ENCODE measurements at regions not wholly inside any gene's neighbourhood (a gene's known extent, or its start where the extent isn't known, plus 50 kb on each side); places are given as distances from the start of the nearest gene placed in this dataset.
"Not testable (repeated sequence)": the region's sequence is repeated elsewhere in the genome, so short reads cannot be mapped to it uniquely, and the experiment has no call there.

DNA sequence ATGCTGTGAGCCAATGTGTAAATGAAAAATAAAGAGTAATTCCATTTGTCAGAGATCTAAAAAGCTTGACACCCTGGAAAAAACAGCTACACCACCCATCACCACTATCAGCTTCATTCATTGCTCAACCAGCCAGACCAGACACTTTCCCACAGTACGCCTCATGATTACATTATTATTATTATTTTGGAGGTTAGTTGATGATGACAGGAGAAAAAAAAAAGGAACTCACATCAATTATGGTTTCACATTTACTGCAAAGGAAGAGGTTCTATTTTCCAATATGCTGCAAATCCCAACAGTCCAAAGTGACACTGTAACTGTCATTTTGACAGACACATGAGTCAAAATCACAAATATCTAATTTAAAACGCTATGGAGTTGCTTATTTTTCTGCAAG is 134.7 kb upstream of the TSC22D2 start:
- intact Hi-C loops (cut with DNase I), result no loop called here
- no peak for TF ChIP-seq CTCF (IDR thresholded peaks at IDR 0.05)
- no peaks in the 10 kb centered on the region for H3K27me3 ChIP-seq
- ATAC-seq (no peak), DNase-seq (no peak)
- no peak overlapping the region for H3K4me3 ChIP-seq
- no peaks in the 10 kb centered on the region for H3K4me1 ChIP-seq
- H3K36me3 ChIP-seq, result no peaks in the 10 kb centered on the region
- no peaks in the 10 kb centered on the region for H3K9me3 ChIP-seq
- no peak overlapping the region for H3K27ac ChIP-seq

GRCh38 chr3:150271591-150271960 is 136.5 kb upstream of the TSC22D2 start:
- DNase-seq (no peak), ATAC-seq (no peak)
- TF ChIP-seq CTCF (IDR thresholded peaks at IDR 0.05), result no peak
- no peaks in the 10 kb centered on the region for H3K4me1 ChIP-seq
- no peak overlapping the region for H3K4me3 ChIP-seq
- H3K9me3 ChIP-seq, result no peaks in the 10 kb centered on the region
- no peaks in the 10 kb centered on the region for H3K27me3 ChIP-seq
- intact Hi-C loops (cut with DNase I), result no loop called here
- H3K27ac ChIP-seq, result no peak overlapping the region
- no peaks in the 10 kb centered on the region for H3K36me3 ChIP-seq

DNA sequence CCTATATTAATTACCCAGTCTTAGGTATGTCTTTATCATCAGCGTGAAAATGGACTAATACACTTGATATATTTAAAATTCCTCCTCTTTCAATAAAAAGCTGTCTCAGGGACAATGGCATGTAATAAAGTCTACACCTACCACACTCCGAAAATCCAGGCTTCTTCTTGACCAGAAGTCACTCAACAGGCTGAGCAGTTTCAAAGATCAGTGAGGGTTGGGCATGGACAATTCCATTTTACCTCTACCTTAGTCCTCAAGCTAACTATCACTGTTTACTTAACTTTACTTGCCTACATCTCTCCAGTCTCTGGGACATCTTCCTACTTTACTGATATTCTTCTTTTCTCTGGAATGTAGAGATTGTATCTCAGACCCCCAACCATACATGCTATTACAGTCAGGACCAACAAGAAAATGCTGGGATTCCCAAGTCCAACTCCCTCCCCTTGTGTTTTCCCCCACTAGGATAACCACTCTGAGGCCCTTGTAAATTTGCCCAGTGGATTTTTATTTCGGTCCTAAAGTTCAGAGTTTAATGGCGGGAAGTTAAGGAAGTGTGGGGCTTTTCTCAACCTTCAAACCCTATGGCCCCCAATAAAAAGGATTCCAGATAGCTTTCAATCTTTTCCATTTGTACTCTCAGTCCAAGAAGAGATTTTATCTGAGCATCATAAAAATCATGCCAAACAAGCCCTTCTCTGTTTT is 137.1 kb upstream of the TSC22D2 start:
- no peak for ATAC-seq
- no peak for TF ChIP-seq CTCF (IDR thresholded peaks at IDR 0.05)
- no peaks in the 10 kb centered on the region for H3K27me3 ChIP-seq

DNA sequence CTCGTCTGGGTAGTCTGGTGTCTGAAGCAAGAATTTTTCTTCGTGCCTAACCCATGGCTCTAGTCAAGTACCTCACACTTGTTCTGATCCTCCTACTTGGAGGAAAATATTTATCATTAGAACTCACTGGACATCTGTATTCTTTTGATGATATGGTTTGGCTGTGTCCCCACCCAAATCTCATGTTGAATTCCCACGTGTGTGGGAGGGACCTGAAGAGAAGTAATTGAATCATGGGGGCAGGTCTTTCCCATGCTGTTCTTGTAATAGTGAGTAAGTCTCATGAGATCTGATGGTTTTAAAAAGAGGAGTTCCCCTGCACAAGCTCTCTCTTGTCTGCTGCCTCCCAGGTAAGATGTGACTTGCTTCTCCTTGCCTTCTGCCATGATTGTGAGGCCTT is 137.7 kb upstream of the TSC22D2 start:
- H3K27me3 ChIP-seq; DNase-seq; H3K36me3 ChIP-seq; intact Hi-C loops (cut with DNase I); H3K9me3 ChIP-seq; H3K4me1 ChIP-seq; ATAC-seq; H3K4me3 ChIP-seq; H3K27ac ChIP-seq: not testable (repeated sequence)

More for the DNA sequence above, 137.1 kb upstream of the TSC22D2 start:
- H3K27ac ChIP-seq, result no peak overlapping the region
- DNase-seq, result no peak
- H3K4me3 ChIP-seq, result no peak overlapping the region
- no peaks in the 10 kb centered on the region for H3K36me3 ChIP-seq
- no peaks in the 10 kb centered on the region for H3K4me1 ChIP-seq
- H3K9me3 ChIP-seq, result no peaks in the 10 kb centered on the region
- intact Hi-C loops (cut with DNase I), result no loop called here

DNA sequence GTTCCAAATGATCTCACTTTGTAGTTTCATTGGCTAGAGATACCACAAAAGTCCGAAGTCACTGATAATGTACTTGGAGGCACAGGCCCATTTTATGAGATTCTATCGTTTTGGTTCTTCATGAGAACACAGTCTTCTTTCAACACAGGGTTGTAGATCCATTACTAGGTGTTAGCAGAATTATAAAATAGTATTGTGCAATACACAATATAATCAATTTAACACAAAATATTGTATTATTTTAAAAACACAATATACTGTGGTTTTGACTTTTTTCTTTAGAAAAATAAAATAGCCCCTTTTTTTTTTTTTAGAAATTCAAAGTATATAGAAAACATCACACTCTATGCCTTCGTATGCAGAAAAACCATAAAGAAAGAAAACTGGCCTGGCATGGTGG is 138.6 kb upstream of the TSC22D2 start:
- no peak for ATAC-seq
- Histone ChIP-seq H3K27me3 (no peaks in the 10 kb centered on the region), H3K4me3 (no peak overlapping the region), H3K27ac (no peak overlapping the region), H3K36me3 (no peaks in the 10 kb centered on the region), H3K4me1 (no peaks in the 10 kb centered on the region), H3K9me3 (no peaks in the 10 kb centered on the region)
- no peak for DNase-seq
- intact Hi-C loops (cut with DNase I), result no loop called here
- no peak for TF ChIP-seq CTCF (IDR thresholded peaks at IDR 0.05)

DNA sequence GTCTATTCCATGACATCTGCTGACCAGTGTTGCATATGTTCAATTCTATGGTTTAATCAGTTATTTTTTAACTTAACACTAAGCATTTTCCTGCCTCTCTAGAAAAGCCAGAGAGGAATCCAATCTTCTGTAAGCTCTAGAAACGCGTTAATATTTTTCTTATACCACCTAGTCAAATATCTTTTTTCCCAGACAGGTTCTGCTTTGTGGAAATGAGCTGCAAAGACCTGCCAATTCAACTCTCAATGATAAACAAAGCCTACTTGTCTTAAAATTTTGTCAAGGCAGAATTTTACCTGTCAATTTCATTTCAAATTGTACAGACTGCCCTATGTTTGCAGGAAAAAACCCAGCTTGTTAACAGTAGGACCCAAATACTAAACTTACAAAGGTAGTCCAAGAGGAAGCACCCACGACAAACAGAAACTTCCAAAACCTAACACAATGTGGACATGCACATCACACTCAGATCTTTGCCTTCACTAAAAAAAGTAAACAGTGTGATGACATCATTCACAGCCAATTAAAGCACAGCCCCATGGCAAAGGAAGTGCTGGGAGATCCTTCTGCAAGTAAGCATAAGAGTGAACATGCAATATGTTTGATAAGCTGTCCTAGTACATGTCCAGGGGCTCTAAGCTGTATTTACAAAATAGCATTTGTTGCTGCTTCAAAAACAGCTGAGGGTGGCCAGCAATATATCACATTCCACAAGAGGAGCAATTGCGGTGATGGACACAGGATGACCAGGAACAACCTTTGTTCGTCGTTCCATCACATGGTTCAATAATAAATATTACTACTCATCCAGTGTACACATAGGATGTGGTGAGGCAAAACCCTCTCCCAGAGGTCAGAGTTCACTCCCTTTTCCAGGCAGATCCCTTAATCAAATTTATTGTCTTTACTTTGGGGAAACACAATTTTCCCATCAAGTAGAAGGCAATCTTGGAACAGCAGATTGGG is 139.4 kb upstream of the TSC22D2 start:
- no peak for DNase-seq
- Histone ChIP-seq H3K27me3 (no peaks in the 10 kb centered on the region), H3K4me3 (no peak overlapping the region), H3K27ac (no peak overlapping the region), H3K9me3 (no peaks in the 10 kb centered on the region), H3K36me3 (no peaks in the 10 kb centered on the region), H3K4me1 (no peaks in the 10 kb centered on the region)
- intact Hi-C loops (cut with DNase I), result no loop called here
- no peak for TF ChIP-seq CTCF (IDR thresholded peaks at IDR 0.05)
- ATAC-seq, result no peak

Measured in upper lobe of right lung (tissue), 1 donor.